GM21360 (cell line): ENCODE measurements at regions not wholly inside any gene's neighbourhood (a gene's known extent, or its start where the extent isn't known, plus 50 kb on each side); places are given as distances from the start of the nearest gene placed in this dataset.
"Not testable (repeated sequence)": the region's sequence is repeated elsewhere in the genome, so short reads cannot be mapped to it uniquely, and the experiment has no call there.

Source experiments
- ATAC-seq: cut with Tn5 transposase; IDR thresholded peaks from one replicate; pipeline ENCODE4 v1.9.1; 2021; ENCODE audit warnings: mild to moderate bottlenecking, moderate library complexity; ENCODE audit not compliant: unreplicated experiment

GRCh38 chr12:116327992-116328391 is 50.5 kb upstream of the MED13L start:
- ATAC-seq = not testable (repeated sequence)

DNA sequence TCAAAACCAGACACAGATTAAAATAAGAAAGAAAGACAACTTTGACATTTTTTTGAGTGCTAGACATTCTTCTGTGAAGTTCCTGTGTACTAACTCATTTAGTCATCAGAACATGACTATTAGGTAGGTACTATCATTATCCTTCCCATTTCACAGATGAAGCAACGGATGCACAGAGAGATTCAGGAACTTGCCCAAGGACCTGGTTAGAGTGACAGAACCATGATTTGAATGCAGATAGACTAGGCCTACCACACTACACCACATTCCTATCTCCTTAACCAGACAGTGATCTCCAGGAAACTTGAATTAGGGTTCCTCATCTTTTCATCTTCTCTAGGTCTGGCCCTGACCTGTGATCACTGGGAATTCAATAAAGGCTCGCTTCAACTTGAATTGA is 54.4 kb upstream of the MED13L start:
- no peak for ATAC-seq

DNA sequence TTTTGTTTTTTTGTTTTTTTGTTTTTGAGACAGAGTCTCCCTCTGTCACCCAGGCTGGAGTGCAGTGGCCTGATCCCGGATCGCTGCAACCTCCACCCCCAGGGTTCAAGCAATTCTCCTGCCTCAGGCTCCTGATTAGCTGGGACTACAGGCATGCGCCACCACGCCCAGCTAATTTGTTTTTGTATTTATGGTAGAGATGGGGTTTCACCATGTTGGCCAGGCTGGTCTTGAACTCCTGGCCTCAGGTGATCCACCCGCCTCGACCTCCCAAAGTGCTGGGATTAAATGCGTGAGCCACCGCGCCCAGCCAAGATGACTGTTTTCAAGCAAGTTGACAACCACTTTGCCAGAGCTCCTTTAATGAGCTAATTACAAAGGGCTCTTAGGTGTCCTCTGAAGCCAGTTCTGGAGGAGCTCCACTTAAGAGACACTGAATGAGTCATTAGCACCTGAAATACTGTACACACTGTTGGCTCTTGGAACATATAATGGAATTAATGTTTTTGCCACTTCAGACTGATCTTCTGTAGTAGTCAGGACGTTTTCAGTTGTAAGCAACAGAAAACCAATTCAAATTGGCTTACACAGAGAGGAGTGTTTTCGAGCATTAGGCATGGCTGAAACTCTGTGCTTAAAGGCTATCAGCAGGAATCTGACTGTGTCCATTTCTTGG is 55.4 kb upstream of the MED13L start:
- ATAC-seq = no peak

GRCh38 chr12:116333402-116333801 is 55.9 kb upstream of the MED13L start:
- ATAC-seq = no peak

GRCh38 chr12:116336542-116337065 is 59.1 kb upstream of the MED13L start:
- ATAC-seq = peak; percentile 85

- ATAC-seq = no peak
Observed at GRCh38 chr12:116337312-116337711, 59.8 kb upstream of the MED13L start.

DNA sequence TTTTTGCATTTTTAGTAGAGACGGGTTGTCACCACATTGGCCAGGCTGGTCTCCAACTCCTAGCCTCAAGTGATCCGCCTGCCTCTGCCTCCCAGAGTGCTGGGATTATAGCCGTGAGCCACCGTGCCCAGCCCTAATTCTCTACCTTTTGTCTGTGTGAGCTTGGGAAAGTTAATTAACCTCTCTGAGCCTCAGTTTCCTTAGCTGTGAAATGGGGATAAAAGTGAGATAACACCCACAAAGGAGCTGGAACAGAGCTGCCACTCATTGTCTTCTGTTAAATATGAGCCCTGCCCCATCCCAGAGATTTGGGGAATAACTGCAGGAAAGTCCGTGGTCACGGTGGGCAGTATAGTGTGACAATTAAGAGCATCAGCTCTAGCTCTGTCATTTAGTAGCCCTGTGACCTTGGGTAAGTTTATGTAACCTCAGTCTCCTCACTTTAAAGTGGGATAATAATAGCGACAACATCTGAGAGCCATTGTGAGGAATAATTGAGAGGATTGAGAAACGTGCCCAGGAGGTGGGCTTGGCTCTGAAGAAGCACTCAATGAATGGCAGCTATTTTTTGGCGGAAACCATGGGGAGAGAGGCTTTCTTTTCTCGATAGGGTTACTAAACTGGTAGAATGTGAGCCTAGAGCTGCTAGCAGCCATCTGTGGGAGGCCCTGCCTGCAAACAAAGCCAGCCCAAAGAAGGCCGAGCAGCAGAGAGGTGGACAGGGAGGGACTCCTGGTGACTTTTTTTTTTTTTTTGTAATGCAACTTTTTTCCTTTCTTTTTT is 60.8 kb upstream of the MED13L start:
- no peak for ATAC-seq

DNA sequence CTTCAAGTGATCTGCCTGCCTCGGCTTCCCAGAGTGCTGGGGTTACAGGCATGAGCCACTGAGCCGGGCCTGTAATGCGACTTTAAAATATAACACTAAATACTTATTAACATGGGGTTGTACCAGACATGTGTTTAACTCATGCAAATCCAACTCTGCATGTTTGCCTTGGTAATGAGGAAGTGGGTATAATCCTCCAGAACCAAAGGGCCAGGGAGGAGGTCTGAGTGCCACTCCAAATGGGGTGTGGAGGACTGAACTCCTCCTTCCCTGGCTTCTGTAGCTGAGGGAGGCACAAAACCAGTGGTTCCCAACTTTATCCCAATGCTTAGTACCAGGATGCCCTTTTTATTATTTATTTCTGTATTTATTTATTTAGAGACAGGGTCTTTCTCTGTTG is 61.6 kb upstream of the MED13L start:
- ATAC-seq = no peak

DNA sequence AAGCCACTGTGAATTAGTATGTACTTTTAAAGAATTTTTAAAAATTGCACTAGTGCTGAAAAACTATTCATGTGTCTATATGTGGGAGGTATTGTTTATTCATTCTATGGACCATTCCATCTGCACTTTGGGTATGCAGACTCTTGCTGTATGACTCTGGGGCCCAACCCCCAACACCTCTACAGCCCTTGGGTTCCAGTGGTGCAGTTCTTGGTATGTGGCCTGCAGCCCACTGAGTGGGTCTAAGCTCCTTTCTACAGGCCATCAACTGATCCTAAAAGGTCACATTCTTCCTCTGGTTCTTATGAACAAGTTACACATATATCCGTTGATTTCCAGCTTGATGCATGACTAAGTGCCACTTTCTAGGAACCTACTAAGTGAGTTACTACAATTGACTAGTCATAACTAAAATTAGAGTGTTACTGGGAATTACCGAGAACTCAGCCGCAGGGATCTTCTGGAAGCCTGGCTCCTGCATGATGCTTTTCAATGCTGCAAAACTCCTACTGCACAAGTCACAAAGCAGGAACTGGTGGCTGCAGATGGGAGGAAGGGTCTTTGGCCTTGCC is 62.4 kb upstream of the MED13L start:
- ATAC-seq = no peak

GRCh38 chr12:116343331-116343884 is 65.9 kb upstream of the MED13L start:
- no peak for ATAC-seq

GRCh38 chr12:116346222-116346621 is 68.7 kb upstream of the MED13L start:
- no peak for ATAC-seq

DNA sequence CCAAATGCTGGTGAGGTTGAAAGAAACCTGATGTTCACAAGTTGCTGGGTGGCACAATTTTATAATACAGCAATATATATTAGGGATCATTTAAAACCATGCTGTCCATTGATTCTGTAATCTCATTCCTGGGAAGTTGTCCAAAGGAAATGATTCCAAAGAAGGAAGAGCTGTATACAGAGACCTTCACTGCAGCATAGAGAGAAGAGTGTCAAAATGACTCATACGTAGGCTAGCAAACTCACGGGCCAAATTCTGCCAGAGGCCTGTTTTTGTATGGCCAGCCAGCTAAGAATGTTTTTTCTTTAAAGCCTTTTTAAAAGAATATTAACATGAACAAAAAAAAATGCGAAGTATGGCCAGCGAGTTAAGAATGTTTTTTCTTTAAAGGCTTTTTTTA is 69.2 kb upstream of the MED13L start:
- no peak for ATAC-seq

GRCh38 chr12:116347265-116347664 is 69.8 kb upstream of the MED13L start:
- ATAC-seq = no peak

GRCh38 chr12:116352315-116352835 is 74.9 kb upstream of the MED13L start:
- ATAC-seq = no peak

DNA sequence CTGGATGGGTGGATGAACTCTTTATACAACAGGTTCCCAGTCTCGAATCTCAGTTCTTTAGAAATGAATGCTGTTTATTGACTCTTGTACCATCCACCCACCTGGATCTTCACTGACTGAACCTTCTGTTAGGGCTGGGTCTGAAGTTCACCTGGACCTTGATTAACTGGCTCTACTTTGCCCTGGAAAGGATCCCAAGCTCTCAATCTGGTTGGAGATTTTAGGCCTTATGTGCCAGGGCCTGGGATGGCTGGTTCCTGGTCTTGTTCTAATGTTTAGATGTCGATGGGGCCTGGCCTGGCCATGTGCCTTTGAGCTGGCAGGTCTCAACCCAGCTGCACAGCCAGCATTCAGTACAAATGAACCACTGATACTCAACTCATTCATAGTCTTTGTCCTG is 76.5 kb upstream of the MED13L start:
- ATAC-seq = no peak

DNA sequence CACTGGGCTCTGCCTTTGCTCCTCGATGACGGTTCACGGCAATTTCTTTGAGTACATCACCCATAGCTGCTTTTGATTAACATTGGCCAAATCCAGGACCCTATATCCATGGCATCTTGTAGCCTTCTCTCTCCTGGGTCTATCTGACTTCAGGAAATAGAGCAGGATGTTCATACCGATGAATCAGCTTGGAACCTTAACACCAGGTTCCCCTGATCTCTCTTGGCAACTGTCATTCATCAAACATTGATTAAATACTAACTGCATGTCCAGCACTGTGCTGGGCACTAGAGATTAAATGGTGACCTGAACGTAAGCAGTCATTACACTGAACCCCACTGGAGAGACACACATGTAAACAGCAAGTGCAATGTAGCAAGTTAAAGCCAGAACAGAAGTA is 77.0 kb upstream of the MED13L start:
- ATAC-seq = no peak

- no peak for ATAC-seq
Observed at GRCh38 chr12:116354950-116355783, 77.7 kb upstream of the MED13L start.

- ATAC-seq = no peak
Observed at GRCh38 chr12:116358536-116358892, 81.0 kb upstream of the MED13L start.

DNA sequence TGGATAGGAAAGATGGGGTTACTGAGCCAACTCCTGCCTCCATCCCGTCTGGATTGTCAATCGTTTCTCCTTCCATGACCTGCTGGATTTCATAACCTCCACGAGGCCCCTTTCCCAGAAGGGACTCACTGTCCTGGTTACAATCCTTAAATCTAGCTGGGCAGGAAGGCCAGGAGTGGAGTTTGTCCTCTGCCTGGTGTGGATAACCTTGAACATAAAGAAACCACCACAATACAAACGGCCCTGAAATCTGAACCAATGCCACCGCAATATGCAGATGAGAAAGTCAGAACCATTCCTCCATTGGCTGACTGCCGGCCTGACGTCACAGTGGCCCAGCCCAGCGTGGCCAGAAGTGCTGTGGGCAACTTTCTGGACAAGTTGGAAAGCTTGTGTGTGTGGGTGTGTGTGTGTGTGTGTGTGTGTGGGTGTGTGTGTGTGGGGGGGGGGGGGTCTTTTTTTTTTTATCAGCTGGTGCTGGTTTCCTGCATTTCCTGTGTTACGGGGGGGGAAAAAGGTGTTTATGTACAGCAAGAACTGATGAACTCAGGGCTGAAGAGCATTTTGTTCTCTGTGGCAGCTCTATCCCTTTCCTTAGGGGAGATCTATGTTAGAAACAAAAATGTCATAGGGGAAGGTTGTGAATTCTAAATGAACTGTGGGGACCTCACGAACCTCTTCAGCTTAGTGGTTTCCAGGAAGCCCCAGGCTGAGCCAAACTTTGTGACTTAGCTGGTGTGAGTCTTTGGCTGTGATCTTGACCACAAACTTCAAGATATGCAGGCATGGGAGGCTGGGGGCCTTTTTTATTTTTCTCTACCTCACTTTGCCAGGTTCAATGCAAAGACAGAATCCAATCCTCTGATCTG is 81.6 kb upstream of the MED13L start:
- ATAC-seq = peak; percentile 63
